HS-5 (cell line): ENCODE measurements at regions not wholly inside any gene's neighbourhood (a gene's known extent, or its start where the extent isn't known, plus 50 kb on each side); places are given as distances from the start of the nearest gene placed in this dataset.
"Not testable (repeated sequence)": the region's sequence is repeated elsewhere in the genome, so short reads cannot be mapped to it uniquely, and the experiment has no call there.

Experiments
- DNase-seq: peaks from one replicate; pipeline ENCODE4 v3.0.0-alpha.2; 2012; ENCODE audit warnings: low read depth

- DNase-seq: no peak
Observed at GRCh38 chr1:177413982-177414596, 243.3 kb downstream of the BRINP2 start.

GRCh38 chr1:177411381-177411780 is 240.6 kb downstream of the BRINP2 start:
- DNase-seq: no peak

- no peak for DNase-seq
Observed at GRCh38 chr1:177410179-177410766, 239.5 kb downstream of the BRINP2 start.

GRCh38 chr1:177406323-177406722 is 235.6 kb downstream of the BRINP2 start:
- not testable (repeated sequence) for DNase-seq

- DNase-seq: no peak
Observed at GRCh38 chr1:177392336-177392735, 221.6 kb downstream of the BRINP2 start.

- no peak for DNase-seq
Observed at GRCh38 chr1:177385760-177386698, 215.3 kb downstream of the BRINP2 start.

- DNase-seq: no peak
Observed at GRCh38 chr1:177384461-177384860, 213.7 kb downstream of the BRINP2 start.

- DNase-seq: no peak
Observed at GRCh38 chr1:177383715-177384114, 213.0 kb downstream of the BRINP2 start.

GRCh38 chr1:177377866-177378265 is 207.1 kb downstream of the BRINP2 start:
- DNase-seq: no peak

- DNase-seq: no peak
Observed at GRCh38 chr1:177368255-177368654, 197.5 kb downstream of the BRINP2 start.

- DNase-seq: no peak
Observed at GRCh38 chr1:177366091-177366490, 195.3 kb downstream of the BRINP2 start.

- DNase-seq: no peak
Observed at GRCh38 chr1:177360791-177361190, 190.0 kb downstream of the BRINP2 start.

- DNase-seq: no peak
Observed at GRCh38 chr1:177356674-177357435, 186.1 kb downstream of the BRINP2 start.

GRCh38 chr1:177355575-177355974 is 184.8 kb downstream of the BRINP2 start:
- peak; percentile 22 for DNase-seq

GRCh38 chr1:177354247-177354646 is 183.5 kb downstream of the BRINP2 start:
- no peak for DNase-seq

- DNase-seq: no peak
Observed at GRCh38 chr1:177351361-177352108, 180.8 kb downstream of the BRINP2 start.

GRCh38 chr1:177346790-177347359 is 176.1 kb downstream of the BRINP2 start:
- no peak for DNase-seq

- no peak for DNase-seq
Observed at GRCh38 chr1:177343445-177343844, 172.7 kb downstream of the BRINP2 start.

- no peak for DNase-seq
Observed at GRCh38 chr1:177341773-177342172, 171.0 kb downstream of the BRINP2 start.

GRCh38 chr1:177340601-177341067 is 169.9 kb downstream of the BRINP2 start:
- DNase-seq: no peak

- no peak for DNase-seq
Observed at GRCh38 chr1:177338376-177338775, 167.6 kb downstream of the BRINP2 start.
